ENCODE measurements at regions not wholly inside any gene's neighbourhood (a gene's known extent, or its start where the extent isn't known, plus 50 kb on each side); places are given as distances from the start of the nearest gene placed in this dataset.

DNA sequence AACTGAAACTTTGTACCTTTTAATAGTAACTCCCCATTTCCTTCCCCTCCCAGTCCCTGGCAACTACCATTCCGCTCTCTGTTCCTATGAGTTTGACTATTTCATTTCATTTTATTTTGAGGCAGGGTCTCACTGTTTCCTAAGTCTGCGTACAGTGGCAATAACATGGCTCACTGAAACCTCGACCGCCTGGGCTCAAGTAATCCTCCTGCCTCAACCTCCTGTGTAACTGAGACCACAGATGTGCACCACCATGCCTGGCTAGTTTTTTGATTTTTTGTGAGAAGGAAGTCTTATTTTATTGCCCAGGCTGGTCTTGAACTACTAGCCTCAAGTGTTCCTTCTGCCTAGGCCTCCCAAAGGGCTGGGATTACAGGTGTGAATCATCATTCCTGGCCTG is 808.1 kb downstream of the CDH11 start:
- DNase-seq (ENCODE audit: low read depth in 3 of 3, low spot score in 2 of 3) = no peak

DNA sequence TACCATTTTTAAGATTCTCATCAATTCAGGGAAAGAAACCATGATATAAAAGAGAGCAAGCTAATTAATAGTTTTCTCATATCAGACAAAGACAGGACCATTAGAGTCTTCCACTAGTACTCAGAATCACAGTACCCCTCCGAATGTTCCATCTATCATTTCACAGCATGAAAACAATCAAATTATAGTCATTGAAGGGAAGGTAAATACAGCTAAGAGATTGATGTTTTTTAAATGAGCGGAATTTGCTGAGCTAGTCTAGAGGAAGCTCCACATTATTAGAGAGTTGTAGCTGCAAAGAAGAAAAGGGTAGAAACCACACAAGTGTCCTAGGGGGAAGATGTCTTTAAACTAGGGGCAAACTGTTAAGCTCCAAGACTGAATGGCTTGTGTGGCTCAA is 808.9 kb downstream of the CDH11 start:
- DNase-seq (ENCODE audit: low read depth in 3 of 3, low spot score in 2 of 3) = no peak

DNA sequence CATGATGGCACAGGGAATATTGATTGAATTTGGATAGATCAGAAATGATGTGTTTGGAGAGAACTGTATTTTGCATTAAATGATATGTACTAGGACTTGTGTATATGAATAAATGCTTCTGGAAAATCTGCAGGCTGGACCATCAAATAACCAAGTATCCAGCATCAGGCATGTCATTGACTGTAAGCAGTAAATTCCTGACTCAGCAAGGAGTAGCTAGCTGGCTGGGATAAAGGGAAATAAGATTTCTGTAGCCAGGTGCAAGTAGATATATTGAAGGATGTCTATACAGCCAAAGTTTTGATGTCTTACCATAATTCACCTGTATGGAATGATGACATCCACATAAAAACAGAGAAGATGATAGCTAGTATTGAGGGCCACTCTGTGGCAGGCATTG is 809.6 kb downstream of the CDH11 start:
- no peak for DNase-seq (ENCODE audit: low read depth in 3 of 3, low spot score in 2 of 3)

DNA sequence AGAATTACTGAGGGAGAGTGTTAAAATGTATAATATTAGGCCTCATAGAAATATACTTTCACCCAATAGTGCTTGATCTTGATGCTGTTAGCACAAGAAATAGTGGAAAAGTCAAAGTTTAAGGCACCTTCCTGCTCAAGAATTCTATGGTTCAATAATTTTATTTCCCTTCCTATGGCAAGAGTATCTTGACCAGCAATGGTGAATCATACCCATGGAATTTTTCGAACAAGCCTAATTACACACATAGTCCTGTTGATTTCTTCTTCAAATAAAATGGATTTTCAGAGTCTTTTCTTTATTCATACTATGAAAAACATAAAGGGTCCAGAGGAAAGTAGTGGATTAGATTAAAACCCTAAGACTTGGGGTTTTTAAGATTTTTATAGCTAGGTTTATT is 810.6 kb downstream of the CDH11 start:
- DNase-seq (ENCODE audit: low read depth in 3 of 3, low spot score in 2 of 3) = no peak

DNA sequence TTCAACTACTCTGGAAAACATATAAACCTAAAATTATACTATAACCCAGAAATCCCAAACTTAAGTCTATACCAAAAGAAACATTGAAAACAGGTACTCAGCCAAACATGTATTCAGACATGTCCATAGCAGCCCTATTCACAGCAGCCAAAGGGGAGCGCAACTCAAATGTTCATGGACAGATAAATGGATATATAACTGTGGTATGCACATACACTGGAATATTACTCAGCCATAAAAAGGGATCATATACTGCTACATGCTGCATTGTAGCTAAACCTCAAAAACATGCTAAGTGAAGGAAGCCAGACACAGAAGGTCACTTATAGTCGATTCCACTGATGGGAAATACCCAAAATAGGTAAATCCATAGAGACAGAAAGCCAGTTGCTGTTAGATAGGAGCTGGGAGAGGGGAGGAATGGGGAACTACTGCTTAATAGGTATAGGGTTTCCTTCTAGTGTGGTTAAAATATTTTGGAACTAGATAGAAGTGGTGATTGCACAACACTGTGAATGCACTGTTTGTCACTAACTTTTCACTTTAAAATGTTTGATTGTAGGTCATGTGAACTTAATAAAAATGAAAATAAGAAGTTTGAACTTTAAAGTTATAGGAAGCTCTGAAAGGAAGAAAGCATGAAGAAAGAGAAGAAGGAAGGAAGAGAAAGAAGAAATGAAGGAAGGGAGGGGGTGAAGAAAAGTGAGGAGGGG is 812.3 kb downstream of the CDH11 start:
- DNase-seq (ENCODE audit: low read depth in 3 of 3, low spot score in 2 of 3) = no peak

DNA sequence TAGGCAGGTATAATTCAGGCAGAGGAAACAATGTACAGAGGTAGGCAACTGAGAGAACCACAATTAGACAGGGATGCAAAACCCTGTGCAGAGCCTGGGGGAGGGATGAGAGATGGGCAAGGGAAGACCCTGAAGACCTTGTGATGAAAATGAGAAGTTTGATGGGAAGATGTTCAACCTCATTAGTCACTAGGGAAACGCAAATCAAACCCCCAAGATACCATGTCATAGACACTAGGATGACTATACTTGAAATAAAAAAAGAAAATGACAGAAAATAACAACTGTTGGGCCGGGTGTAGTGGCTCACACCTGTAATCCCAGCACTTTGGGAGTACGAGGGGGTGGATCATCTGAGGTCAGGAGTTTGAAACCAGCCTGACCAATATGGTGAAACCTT is 813.1 kb downstream of the CDH11 start:
- DNase-seq (ENCODE audit: low read depth in 3 of 3, low spot score in 2 of 3) = no peak

DNA sequence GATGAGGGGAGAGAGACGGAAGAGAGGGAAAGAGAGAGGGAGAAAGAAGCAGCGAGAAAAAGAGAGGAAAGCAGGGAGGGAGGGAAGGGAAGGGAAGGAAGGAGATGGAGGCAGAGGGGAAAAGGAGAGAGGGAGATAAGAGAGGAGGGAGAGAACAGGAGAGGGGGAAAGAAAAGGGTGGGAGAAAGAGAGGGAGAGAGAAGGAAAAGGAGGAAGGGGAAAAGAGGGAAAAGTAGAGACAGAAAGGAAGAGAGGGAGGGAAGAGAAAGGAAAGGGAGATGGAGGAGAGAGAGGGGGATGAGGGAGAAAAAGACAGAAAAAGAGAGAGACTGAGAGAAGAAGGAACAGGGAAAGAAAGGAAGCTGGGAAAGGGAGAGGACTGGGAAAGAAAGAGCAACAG is 814.4 kb downstream of the CDH11 start:
- DNase-seq (ENCODE audit: low read depth in 3 of 3, low spot score in 2 of 3) = no peak

DNA sequence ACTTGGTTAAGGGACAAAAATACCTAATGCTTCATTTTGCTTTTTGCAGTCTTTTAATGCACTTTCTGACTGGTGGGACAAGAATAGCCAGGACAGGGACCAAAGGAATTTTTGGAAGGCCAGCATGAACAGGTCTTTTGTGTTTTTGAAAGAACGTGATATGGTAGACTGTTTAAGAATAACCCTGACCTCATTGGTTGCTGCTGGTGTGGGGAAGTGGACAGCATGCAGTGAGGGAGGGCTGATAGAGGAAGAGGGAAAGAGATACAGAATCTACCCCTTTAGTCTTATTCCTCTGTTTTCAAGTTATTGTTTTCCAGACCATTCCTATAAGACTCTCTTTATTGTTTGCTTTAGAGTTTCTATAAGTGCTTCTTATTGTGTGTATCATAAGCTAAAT is 816.2 kb downstream of the CDH11 start:
- no peak for DNase-seq (ENCODE audit: low read depth in 3 of 3, low spot score in 2 of 3)

DNA sequence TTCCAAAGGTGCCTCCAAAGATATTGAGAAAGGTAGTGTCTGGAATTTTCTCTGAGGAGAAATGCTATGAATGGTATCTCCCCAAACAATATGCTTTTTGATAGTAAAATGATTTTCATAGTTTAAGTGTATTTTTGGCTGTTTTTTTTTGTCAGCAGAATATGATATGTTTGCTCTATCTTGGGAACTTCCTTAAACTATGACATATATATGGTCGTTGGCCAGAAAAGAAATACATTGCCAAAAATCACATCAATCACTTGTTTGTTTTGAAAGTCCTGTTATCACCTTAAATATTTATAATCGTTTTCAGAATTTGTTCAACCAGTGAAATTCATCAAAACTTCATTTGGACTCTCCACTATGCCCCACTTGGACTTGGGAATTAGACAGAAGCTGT is 816.9 kb downstream of the CDH11 start:
- DNase-seq (ENCODE audit: low read depth in 3 of 3, low spot score in 2 of 3) = no peak

DNA sequence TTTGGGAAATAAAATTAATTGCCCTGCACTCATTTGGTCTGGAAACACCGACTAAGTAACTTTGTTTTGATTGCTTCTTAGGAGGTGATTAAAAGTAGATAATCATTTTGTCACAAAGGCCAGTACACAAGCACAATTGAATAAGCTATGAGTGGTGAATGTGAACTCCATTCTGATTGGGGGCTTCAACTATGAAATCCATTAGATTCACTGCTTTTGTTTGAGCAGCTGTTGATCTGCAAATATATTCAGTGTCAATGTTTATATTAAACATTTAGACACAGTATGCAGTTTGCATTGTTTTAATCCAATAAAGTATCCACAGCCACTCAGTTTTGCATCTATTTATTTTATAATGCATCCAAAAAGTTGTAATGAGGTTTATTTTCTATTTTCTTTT is 817.5 kb downstream of the CDH11 start:
- DNase-seq (ENCODE audit: low read depth in 3 of 3, low spot score in 2 of 3) = no peak

DNA sequence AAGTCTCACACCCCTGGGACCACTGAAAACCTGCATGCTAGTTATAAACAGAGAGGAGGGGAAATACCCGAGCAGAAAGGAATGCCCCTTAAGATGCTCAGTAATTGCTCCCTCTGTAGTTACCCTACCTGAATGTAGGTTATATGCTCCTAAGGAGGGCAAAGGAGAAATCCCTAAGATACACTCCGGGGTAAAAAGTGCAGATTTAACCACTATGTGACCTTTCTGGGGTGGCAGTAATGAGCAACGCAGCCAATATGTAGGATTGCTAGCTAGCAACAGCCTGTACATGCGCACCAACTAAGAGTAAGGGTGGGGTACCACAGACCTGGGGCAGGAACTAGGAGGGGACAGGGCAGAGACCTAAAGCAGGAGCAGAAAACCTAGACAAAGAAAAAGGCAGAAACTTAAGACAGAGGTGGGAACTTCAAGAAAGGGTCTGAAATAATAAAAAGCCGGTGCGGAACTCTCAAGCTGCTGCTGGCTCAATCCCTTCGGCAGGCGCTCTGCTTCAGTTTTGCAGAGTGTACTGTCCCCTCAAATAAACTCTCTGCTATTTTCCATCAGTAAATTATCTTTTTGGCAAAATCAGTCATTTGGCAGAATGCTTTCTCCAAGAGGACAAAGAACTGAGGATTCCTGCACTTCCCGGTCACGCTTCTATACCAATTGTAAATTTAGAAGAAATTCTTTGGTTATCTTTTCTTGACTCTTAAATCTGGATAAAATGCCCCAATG is 823.8 kb downstream of the CDH11 start:
- DNase-seq (ENCODE audit: low read depth in 3 of 3, low spot score in 2 of 3) = no peak

DNA sequence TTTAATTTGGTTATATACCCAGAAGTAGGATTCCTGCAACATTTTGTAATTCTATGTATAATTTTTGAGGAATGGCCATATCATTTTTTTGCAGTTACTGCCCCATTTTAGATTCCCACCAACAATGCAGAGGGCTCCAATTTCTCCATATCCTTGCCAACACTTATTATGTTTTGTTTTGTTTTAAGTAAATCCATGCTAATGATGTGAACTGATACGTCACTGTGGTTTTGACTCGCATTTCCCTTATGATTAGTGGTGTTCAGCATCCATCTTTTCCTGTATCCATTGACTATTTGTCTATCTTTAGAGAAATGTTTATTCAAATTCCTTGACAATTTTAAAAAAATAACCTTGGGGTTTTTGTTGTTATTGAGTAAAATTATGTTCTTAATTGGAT is 826.4 kb downstream of the CDH11 start:
- no peak for DNase-seq (ENCODE audit: low read depth in 3 of 3, low spot score in 2 of 3)

DNA sequence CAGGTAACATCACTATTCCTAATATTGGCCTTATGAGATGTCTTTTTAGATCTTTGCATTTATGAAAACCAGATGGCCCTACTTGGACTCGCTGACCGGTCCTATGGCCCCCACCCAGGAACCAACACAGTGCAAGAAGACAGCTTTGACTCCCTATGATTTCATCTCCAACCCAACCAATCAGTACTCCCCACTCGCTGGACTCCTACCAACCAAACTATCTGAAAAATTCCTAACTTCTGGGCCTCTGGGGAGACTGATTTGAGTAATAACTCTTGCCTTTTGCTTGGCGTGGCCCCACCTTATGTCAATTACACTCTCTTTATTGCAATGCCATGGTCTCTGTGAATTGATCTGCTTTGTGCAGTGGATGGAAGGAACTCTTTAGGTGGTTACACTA is 828.9 kb downstream of the CDH11 start:
- DNase-seq (ENCODE audit: low read depth in 3 of 3, low spot score in 2 of 3) = no peak

DNA sequence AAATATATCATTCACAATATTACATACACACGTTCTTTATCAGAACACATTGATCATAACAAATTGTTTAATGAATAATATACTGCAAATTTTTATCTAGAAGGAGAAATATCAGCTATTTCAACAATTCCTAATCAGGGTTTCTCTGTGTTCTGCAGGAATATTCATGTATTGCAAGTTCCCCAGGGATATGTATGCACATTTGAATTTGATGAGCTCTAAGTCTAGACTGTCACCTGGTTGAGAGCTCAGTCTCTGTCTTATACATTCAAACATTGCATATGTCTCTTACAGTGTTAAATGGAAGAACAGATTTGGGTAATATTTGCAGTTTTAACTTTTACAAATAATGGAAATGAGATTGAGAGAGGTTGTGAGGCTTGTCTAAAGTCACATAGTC is 829.7 kb downstream of the CDH11 start:
- DNase-seq (ENCODE audit: low read depth in 3 of 3, low spot score in 2 of 3) = no peak

DNA sequence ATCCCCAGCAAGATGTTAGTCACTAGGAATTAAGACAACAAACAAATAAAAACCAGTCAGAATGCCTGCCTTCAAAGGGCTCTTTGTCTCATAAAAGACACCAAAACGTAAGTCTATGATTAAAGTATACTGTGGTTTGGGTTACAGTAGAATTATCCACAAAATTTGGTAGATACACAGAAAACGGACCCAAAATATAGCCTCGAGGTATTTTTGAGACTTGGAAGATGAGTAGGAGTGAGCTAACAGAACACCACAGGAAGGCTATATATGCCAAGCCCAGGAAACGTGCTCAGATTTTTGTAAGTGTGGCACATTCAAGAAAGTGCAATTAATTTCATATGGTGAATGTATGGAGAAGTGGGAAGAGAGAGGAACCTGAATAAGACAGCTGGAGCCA is 831.4 kb downstream of the CDH11 start:
- no peak for DNase-seq (ENCODE audit: low read depth in 3 of 3, low spot score in 2 of 3)

DNA sequence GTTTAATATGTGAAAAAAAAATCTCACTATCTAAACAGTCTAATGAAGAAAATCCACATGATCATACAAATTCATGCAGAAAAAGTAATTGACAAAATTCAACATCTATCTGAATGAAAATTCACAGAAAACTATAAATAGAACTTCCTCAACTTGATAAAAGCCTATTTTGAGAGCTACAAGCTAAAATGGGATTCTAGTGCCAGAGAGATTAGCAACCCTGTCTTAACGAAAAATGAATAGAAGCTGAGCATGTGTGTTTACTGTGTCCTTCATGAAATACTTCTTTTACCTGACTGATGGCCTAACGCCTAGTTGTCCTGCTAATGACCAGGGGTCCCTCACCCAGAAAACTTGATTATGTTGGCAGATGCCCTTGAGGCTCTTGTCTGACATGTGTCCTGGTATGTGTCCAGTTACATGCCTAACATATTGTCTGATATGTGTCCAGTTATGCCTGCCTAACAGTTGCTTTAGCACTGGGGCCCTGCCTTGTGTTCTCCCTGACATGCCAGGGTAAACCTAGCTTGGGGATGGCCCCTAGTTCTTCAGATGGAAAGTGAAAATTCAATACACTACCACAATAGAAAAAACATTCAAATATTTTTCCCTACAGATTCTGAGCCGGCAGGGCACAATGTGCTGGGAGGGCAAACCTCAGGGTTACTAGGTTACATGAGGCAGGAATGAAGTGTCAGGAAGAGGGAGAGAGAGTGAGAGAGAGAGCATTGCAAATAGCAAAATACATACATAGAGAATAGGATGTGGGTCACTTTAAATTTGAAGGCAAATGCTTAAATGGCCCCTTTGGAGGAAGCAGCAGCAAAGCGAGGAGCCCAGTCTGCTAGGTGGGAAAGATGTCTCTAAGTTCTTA is 834.0 kb downstream of the CDH11 start:
- DNase-seq (ENCODE audit: low read depth in 3 of 3, low spot score in 2 of 3) = no peak

DNA sequence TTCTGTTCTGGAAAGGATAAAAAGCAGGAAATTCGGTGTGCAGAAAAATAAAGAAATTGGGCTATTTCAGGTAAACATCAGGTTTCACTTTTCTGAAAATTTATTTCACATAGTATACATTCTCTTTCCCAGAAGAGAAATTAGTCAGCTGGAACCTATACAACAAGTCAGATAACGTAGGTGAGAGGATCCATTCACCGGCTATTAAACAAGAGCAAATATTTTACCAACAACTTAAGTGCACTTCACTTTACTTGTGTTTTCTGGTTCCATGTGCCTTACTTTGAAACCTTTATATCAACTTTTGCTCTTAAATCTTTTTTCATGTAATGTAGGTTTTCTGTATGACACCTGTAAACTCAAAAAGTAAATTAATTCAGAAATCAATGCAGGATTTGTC is 839.7 kb downstream of the CDH11 start:
- no peak for DNase-seq (ENCODE audit: low read depth in 3 of 3, low spot score in 2 of 3)

DNA sequence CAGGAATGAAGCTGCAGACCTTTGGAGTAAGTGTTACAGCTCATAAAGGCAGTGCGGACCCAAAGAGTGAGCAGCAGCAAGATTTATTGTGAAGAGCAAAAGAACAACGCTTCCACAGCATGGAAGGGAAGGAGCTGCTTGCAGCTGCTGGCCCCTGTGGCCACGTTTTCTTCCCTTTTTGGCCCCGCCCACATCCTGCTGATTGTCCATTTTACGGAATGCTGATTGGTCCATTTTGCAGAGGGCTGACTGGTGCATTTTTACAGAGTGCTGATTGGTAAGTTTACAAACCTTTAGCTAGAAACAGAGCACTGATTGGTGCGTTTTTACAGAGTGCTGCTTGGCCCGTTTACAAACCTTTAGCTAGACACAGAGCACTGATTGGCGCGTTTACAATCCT is 841.5 kb downstream of the CDH11 start:
- DNase-seq (ENCODE audit: low read depth in 3 of 3, low spot score in 2 of 3) = no peak

DNA sequence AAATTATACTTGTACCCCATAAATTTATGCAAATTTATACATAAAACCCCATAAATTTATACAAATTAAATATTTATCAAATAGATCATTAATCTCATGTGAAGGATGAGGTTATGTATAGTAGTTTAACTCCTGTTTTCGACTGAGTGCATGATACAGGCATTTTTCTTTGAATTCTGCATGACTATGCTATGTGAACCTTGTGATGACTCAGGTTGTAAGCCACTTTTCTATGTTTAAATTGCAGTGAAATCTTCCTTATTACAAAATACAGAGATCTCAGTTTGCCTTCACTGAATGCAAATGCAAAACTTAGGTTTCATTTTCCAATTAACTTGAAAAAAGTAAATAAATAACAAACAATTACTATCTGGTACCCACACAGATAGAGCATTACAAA is 843.7 kb downstream of the CDH11 start:
- DNase-seq (ENCODE audit: low read depth in 3 of 3, low spot score in 2 of 3) = no peak

DNA sequence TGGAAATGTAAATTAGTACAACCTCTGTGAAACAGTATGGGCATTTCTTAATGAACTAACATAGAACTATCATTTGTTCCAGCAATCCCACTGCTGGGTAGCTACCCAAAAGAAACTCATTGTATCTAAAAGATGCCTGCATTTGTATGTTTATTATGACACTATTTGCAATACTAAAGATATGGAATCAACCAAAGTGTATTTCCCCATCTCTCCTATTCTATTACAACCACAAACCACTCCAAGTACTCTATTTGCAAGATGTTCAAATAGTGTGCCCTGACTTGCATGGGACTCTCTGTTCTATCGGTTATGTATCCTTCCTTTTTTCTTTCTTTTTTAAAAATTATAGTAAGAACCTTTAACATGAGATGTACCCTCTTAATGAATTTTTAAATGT is 845.2 kb downstream of the CDH11 start:
- DNase-seq (ENCODE audit: low read depth in 3 of 3, low spot score in 2 of 3) = no peak

DNA sequence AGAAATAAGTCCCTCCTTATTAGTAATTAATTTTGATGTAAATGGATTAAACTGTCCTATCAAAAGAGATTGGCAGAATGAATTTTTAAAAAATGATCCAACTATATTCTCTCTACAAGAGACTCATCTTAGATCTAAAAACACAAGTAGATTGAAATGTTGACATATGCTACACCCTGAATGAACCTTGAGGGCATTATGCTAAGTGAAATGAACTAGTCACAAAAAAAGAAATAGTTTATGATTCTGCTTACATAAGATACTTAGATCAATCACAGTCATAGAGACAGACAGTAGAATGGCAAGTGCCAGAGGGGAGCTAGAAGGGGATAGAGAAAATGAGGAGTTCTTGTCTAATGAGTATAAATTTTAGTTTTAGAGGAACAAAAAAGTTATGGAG is 849.8 kb downstream of the CDH11 start:
- DNase-seq (ENCODE audit: low read depth in 3 of 3, low spot score in 2 of 3) = no peak

DNA sequence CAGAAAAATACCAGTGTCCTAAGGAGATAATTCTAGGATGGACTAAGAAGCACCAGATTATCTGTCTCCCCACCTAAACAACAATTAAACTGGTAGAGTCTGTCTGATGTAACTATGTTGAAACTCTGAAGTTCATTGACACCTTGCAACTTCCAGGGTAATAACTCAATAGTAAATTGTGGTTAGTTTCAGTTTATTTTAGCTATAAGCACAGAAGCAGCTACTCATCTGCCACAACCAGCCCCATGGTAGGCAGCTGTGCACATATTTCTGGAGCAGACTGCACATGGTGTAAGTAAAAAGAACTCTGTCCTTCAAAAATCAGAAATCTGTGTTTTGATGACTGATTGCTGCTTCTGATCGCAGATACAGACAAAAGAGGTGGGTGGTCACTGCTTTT is 852.1 kb downstream of the CDH11 start:
- no peak for DNase-seq (ENCODE audit: low read depth in 3 of 3, low spot score in 2 of 3)
